ENCODE measurements at regions not wholly inside any gene's neighbourhood (a gene's known extent, or its start where the extent isn't known, plus 50 kb on each side); places are given as distances from the start of the nearest gene placed in this dataset.

DNA sequence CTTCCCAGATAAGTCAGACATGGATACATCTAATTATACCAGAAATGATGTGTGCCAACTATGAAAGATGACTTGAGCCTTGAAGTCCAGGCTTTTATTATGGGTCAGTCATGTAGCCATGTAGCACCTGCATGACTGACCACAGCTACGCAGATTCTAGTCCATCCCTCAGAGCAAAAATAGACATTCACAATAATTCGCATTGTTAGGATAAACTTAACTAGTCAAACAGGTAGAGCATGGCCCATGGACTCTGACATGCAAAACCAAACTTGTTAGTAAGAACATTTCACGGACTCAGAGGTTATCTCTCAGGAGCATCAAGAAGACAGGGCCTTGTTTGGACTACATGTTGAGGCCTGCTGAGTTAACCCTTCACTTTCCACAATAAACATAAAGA lies 132.6 kb downstream of the PWWP3B start:
- Histone ChIP-seq H3K4me1 (ENCODE audit: control insufficient read depth, insufficient read depth, low read length, poor library complexity, severe bottlenecking) (no peaks in the 10 kb centered on the region), H3K27me3 (ENCODE audit: control insufficient read depth, insufficient read depth, low read length) (no peaks in the 10 kb centered on the region), H3K9me3 (ENCODE audit: control insufficient read depth in 2 of 2, low read length in 2 of 2) (no peaks in the 10 kb centered on the region), H3K4me3 (ENCODE audit: low read depth, low read length) (no peak overlapping the region), H3K27ac (ENCODE audit: insufficient read depth, low read length, poor library complexity, severe bottlenecking) (no peak overlapping the region), H3K36me3 (ENCODE audit: control insufficient read depth, insufficient read depth, low read length) (no peaks in the 10 kb centered on the region)
- Mint-ChIP-seq H3K36me3 (no peaks in the 10 kb centered on the region), H3K27ac (no peak overlapping the region), H3K27me3 (no peaks in the 10 kb centered on the region), H3K9me3 (peaks cover 0 to 1% (median 0%) of the 10 kb centered on the region in 7 donors), H3K4me1 (no peaks in the 10 kb centered on the region), H3K4me3 (no peak overlapping the region)
- ATAC-seq (ENCODE audit: low read depth in 2 of 2) = no peak
- no peak for DNase-seq

DNA sequence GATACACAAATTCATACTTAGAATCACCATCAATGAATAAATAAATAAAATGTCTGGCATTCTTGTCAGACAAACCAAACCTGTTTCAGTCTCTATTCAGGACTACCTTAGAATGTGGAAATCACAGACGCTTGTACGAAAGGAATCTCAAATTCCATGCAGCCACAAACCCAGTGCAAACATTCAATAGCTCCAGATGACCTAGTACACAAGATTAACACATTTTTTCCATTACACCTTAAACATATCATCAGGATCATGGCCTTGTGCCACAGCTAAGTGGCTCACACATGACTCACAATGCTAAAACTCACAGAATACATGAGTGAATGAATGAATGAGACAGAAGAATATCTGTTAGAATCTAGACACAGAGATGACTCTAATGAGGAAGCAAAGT lies 134.2 kb downstream of the PWWP3B start:
- no peak overlapping the region for H3K27ac ChIP-seq (ENCODE audit: insufficient read depth, low read length, poor library complexity, severe bottlenecking)
- H3K27ac Mint-ChIP-seq = no peak overlapping the region
- no peaks in the 10 kb centered on the region for H3K27me3 ChIP-seq (ENCODE audit: control insufficient read depth, insufficient read depth, low read length)
- H3K36me3 ChIP-seq (ENCODE audit: control insufficient read depth, insufficient read depth, low read length) = no peaks in the 10 kb centered on the region
- no peaks in the 10 kb centered on the region for H3K27me3 Mint-ChIP-seq
- no peaks in the 10 kb centered on the region for H3K4me1 Mint-ChIP-seq
- no peak overlapping the region for H3K4me3 Mint-ChIP-seq
- ATAC-seq (ENCODE audit: low read depth in 2 of 2) = no peak
- H3K9me3 Mint-ChIP-seq = peaks cover 0 to 1% (median 0%) of the 10 kb centered on the region in 7 donors
- H3K36me3 Mint-ChIP-seq = no peaks in the 10 kb centered on the region
- H3K4me3 ChIP-seq (ENCODE audit: low read depth, low read length) = no peak overlapping the region
- H3K9me3 ChIP-seq (ENCODE audit: control insufficient read depth in 2 of 2, low read length in 2 of 2) = no peaks in the 10 kb centered on the region
- DNase-seq = no peak
- H3K4me1 ChIP-seq (ENCODE audit: control insufficient read depth, insufficient read depth, low read length, poor library complexity, severe bottlenecking) = no peaks in the 10 kb centered on the region

DNA sequence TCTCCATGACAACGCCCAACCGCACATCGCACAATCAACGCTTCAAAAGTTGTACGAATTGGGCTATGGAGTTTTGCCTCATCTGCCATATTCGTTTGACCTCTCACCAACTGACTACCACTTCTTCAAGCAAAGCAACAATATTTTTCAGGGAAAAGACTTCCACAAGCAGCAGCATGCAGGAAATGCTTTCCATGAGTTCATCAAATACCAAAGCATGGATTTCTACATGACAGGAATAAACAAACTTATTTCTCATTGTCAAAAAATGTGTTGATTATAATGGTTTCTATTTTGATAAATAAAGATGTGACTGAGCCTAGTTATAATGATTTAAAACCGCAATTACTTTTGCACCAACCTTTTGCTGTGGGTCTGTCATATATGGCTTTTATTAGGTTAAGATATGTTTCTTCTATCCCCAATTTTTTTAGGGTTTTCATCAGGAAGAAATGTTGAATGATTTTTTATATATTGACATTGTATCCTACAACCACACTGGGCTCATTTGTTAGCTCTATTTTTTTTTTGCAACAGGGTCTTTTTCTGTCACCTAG lies 138.4 kb downstream of the PWWP3B start:
- Histone ChIP-seq H3K27me3 (ENCODE audit: control insufficient read depth, insufficient read depth, low read length) (no peaks in the 10 kb centered on the region), H3K4me1 (ENCODE audit: control insufficient read depth, insufficient read depth, low read length, poor library complexity, severe bottlenecking) (no peaks in the 10 kb centered on the region), H3K4me3 (ENCODE audit: low read depth, low read length) (no peak overlapping the region), H3K9me3 (ENCODE audit: control insufficient read depth in 2 of 2, low read length in 2 of 2) (no peaks in the 10 kb centered on the region), H3K36me3 (ENCODE audit: control insufficient read depth, insufficient read depth, low read length) (no peaks in the 10 kb centered on the region), H3K27ac (ENCODE audit: insufficient read depth, low read length, poor library complexity, severe bottlenecking) (no peak overlapping the region)
- ATAC-seq (ENCODE audit: low read depth in 2 of 2) = no peak
- Mint-ChIP-seq H3K27ac (no peak overlapping the region), H3K4me3 (no peak overlapping the region), H3K36me3 (no peaks in the 10 kb centered on the region), H3K4me1 (no peaks in the 10 kb centered on the region), H3K27me3 (no peaks in the 10 kb centered on the region), H3K9me3 (peaks cover 0 to 2% (median 0%) of the 10 kb centered on the region in 7 donors)
- DNase-seq = no peak

DNA sequence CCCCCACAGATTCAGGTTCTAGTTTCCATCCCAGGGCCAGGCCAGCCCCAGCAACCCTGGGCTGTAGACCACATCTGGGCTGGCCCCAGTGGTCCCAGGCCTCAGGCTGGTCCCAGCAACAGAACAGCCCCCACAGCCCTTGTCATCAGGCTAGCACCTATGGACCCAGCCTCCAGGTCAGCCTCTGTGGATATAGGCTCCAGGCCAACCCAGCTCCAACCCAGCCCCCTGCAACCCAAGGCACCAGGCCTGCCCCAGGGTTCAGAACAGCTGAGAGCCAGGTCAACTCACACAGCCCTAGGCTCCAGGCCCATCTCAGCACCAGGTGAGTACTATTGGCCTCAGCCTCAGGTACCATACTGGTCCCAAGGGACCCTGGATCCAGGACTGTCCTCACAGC lies 155.3 kb downstream of the PWWP3B start:
- no peak for ATAC-seq (ENCODE audit: low read depth in 2 of 2)
- H3K4me3 Mint-ChIP-seq = no peak overlapping the region

DNA sequence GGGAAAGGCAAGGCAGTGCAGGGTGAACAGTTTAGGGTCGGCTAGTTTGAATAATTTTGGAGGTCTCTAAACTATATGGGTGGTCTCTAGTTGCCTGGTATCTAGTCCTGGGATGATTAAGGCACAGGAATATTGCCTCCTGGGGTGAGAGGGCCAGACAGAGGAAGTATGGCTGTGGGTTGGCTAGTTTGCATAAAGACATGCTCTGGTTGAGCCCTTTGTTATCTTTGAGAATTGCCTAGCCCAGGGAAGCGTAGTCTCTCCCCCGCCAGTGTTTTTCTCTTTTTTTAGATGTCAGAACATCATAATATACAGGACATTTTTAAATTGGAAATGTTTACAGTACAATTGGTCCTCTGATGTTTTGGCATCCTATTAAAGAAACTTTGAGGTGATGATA lies 163.5 kb downstream of the PWWP3B start:
- Histone ChIP-seq H3K27me3 (ENCODE audit: control insufficient read depth, insufficient read depth, low read length) (no peaks in the 10 kb centered on the region), H3K36me3 (ENCODE audit: control insufficient read depth, insufficient read depth, low read length) (no peaks in the 10 kb centered on the region), H3K4me1 (ENCODE audit: control insufficient read depth, insufficient read depth, low read length, poor library complexity, severe bottlenecking) (no peaks in the 10 kb centered on the region), H3K9me3 (ENCODE audit: control insufficient read depth in 2 of 2, low read length in 2 of 2) (no peaks in the 10 kb centered on the region), H3K27ac (ENCODE audit: insufficient read depth, low read length, poor library complexity, severe bottlenecking) (no peak overlapping the region), H3K4me3 (ENCODE audit: low read depth, low read length) (no peak overlapping the region)
- no peaks in the 10 kb centered on the region for H3K4me1 Mint-ChIP-seq
- H3K27me3 Mint-ChIP-seq = no peaks in the 10 kb centered on the region
- ATAC-seq (ENCODE audit: low read depth in 2 of 2) = no peak
- no peak overlapping the region for H3K27ac Mint-ChIP-seq
- H3K4me3 Mint-ChIP-seq = no peak overlapping the region
- DNase-seq = no peak
- peaks cover 0 to 6% (median 2%) of the 10 kb centered on the region in 7 donors for H3K9me3 Mint-ChIP-seq
- H3K36me3 Mint-ChIP-seq = no peaks in the 10 kb centered on the region

More for the DNA sequence above, 155.3 kb downstream of the PWWP3B start:
- no peak overlapping the region for H3K27ac ChIP-seq (ENCODE audit: insufficient read depth, low read length, poor library complexity, severe bottlenecking)
- Mint-ChIP-seq H3K4me1 (no peaks in the 10 kb centered on the region), H3K27ac (no peak overlapping the region), H3K36me3 (no peaks in the 10 kb centered on the region), H3K9me3 (peaks cover 0 to 6% (median 1%) of the 10 kb centered on the region in 7 donors), H3K27me3 (no peaks in the 10 kb centered on the region)
- H3K4me1 ChIP-seq (ENCODE audit: control insufficient read depth, insufficient read depth, low read length, poor library complexity, severe bottlenecking) = no peaks in the 10 kb centered on the region
- no peaks in the 10 kb centered on the region for H3K9me3 ChIP-seq (ENCODE audit: control insufficient read depth in 2 of 2, low read length in 2 of 2)
- H3K36me3 ChIP-seq (ENCODE audit: control insufficient read depth, insufficient read depth, low read length) = no peaks in the 10 kb centered on the region
- H3K27me3 ChIP-seq (ENCODE audit: control insufficient read depth, insufficient read depth, low read length) = no peaks in the 10 kb centered on the region
- DNase-seq = no peak
- H3K4me3 ChIP-seq (ENCODE audit: low read depth, low read length) = no peak overlapping the region

DNA sequence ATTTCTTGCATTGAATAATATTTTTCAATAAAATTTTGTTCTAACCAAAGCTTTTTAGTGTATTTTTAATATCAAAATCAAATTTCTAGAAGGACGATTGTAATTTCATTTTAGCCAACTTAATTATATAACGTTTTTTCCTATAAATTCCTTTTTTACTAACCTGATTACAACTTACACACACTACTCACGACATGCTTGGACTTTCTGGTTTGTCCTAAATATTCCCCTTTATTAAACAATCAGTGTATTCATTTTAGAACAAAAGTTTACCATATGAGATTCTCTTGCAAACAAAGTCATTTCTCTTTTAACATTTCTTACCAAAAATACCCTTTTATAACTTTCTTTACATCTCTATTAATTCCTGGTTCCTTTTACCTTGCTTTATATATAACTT lies 173.7 kb downstream of the PWWP3B start:
- DNase-seq (no peak), ATAC-seq (ENCODE audit: low read depth in 2 of 2) (no peak)
- Histone ChIP-seq H3K27me3 (ENCODE audit: control insufficient read depth, insufficient read depth, low read length) (no peaks in the 10 kb centered on the region), H3K27ac (ENCODE audit: insufficient read depth, low read length, poor library complexity, severe bottlenecking) (no peak overlapping the region), H3K4me3 (ENCODE audit: low read depth, low read length) (no peak overlapping the region), H3K36me3 (ENCODE audit: control insufficient read depth, insufficient read depth, low read length) (no peaks in the 10 kb centered on the region), H3K4me1 (ENCODE audit: control insufficient read depth, insufficient read depth, low read length, poor library complexity, severe bottlenecking) (no peaks in the 10 kb centered on the region), H3K9me3 (ENCODE audit: control insufficient read depth in 2 of 2, low read length in 2 of 2) (no peaks in the 10 kb centered on the region)
- Mint-ChIP-seq H3K27ac (no peak overlapping the region), H3K9me3 (peaks cover 0 to 2% (median 0%) of the 10 kb centered on the region in 7 donors), H3K4me3 (no peak overlapping the region), H3K27me3 (no peaks in the 10 kb centered on the region), H3K36me3 (no peaks in the 10 kb centered on the region), H3K4me1 (no peaks in the 10 kb centered on the region)

DNA sequence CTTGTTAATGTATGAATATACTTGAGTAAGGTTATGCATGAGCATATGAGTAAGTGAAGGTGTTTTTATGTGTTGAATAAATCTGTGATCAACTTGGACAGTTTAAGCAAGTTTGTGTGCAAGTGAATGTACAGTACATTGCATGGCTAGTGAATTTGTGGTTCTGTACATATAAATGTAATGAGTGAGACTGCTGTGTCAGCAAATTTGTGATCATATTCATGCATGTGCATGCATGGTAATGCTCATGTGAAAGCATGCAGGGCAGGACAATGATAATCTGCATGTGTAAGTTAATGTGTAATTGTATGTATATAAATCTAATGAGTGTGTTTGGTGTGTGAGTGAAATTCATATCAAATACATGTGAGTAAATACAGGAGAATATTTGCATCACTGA lies 188.5 kb downstream of the PWWP3B start:
- Histone ChIP-seq H3K4me3 (ENCODE audit: low read depth, low read length) (no peak overlapping the region), H3K36me3 (ENCODE audit: control insufficient read depth, insufficient read depth, low read length) (no peaks in the 10 kb centered on the region), H3K27me3 (ENCODE audit: control insufficient read depth, insufficient read depth, low read length) (no peaks in the 10 kb centered on the region), H3K9me3 (ENCODE audit: control insufficient read depth in 2 of 2, low read length in 2 of 2) (no peaks in the 10 kb centered on the region), H3K4me1 (ENCODE audit: control insufficient read depth, insufficient read depth, low read length, poor library complexity, severe bottlenecking) (no peaks in the 10 kb centered on the region), H3K27ac (ENCODE audit: insufficient read depth, low read length, poor library complexity, severe bottlenecking) (no peak overlapping the region)
- no peak for ATAC-seq (ENCODE audit: low read depth in 2 of 2)
- no peaks in the 10 kb centered on the region for H3K36me3 Mint-ChIP-seq
- H3K27me3 Mint-ChIP-seq = no peaks in the 10 kb centered on the region
- no peaks in the 10 kb centered on the region for H3K9me3 Mint-ChIP-seq
- DNase-seq = no peak
- H3K27ac Mint-ChIP-seq = no peak overlapping the region
- H3K4me3 Mint-ChIP-seq = no peak overlapping the region
- H3K4me1 Mint-ChIP-seq = no peaks in the 10 kb centered on the region

DNA sequence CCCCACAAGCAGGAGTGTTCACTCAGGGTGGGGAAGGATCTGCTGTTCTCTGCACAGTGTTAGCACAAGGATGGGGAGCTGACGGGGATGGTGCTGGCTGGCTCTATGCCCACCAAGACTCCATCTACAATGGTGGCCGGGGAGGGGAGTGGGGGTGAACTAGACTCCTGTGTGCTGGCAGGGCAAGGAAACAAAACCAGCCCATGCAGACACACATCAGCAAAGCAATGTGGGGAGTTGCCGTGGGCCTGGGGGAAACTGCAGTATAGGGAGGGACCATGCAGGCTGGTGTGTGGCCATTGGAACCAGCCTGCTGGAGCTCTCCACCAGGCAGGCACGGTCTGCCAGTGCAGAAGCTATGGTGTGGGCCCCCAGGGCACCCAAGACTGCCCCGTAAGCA lies 195.1 kb downstream of the PWWP3B start:
- DNase-seq (no peak), ATAC-seq (ENCODE audit: low read depth in 2 of 2) (no peak)
- no peaks in the 10 kb centered on the region for H3K4me1 Mint-ChIP-seq
- no peak overlapping the region for H3K4me3 ChIP-seq (ENCODE audit: low read depth, low read length)
- H3K27me3 ChIP-seq (ENCODE audit: control insufficient read depth, insufficient read depth, low read length) = no peaks in the 10 kb centered on the region
- H3K27ac ChIP-seq (ENCODE audit: insufficient read depth, low read length, poor library complexity, severe bottlenecking) = no peak overlapping the region
- no peak overlapping the region for H3K4me3 Mint-ChIP-seq
- no peaks in the 10 kb centered on the region for H3K4me1 ChIP-seq (ENCODE audit: control insufficient read depth, insufficient read depth, low read length, poor library complexity, severe bottlenecking)
- H3K27me3 Mint-ChIP-seq = no peaks in the 10 kb centered on the region
- H3K27ac Mint-ChIP-seq = peak overlapping the region in 1 of 3 donors; percentile 86
- H3K9me3 ChIP-seq (ENCODE audit: control insufficient read depth in 2 of 2, low read length in 2 of 2) = no peaks in the 10 kb centered on the region
- H3K36me3 ChIP-seq (ENCODE audit: control insufficient read depth, insufficient read depth, low read length) = no peaks in the 10 kb centered on the region
- no peaks in the 10 kb centered on the region for H3K9me3 Mint-ChIP-seq
- no peaks in the 10 kb centered on the region for H3K36me3 Mint-ChIP-seq

Data from CD4-positive, CD25-positive, alpha-beta regulatory T cell (primary cell).